IMR-90 (cell line): ENCODE measurements at regions not wholly inside any gene's neighbourhood (a gene's known extent, or its start where the extent isn't known, plus 50 kb on each side); places are given as distances from the start of the nearest gene placed in this dataset.
A peak's percentile ranks its signal among the peaks of the same experiment; 100 is the strongest.

Experiments
- ATAC-seq: fragments of 200-7000 bp; cut with Tn5 transposase; 2 replicates; pipeline ENCODE4 v1.9.1; 2020; ENCODE audit warnings: low read depth, mild to moderate bottlenecking, moderate library complexity
- BruUV-seq: library from RNA; stranded (reverse); fragments of 400-500 nt; replicated peaks from 2 replicates; lab custom pipeline; 2021; lab: Mats Ljungman, UMichigan
- CTCF ChIA-PET: fragments of 300-600 bp; formaldehyde crosslinking; extraction: SDS; loops from one replicate; lab custom pipeline; 2021; ENCODE audit warnings: antibody characterized with exemption; lab: Yijun Ruan, JAX
- POLR2A ChIA-PET: fragments of 300-600 bp; sonication (Branson Sonifier 250); formaldehyde crosslinking; loops from one replicate; lab custom pipeline; 2022; ENCODE audit warnings: antibody characterized with exemption; ENCODE audit not compliant: unreplicated experiment; lab: Charles Lee
- DNase-seq: peaks from one replicate; pipeline ENCODE4 v3.0.0; 2013
- H2AFZ ChIP-seq: replicated peaks from 2 replicates; pipeline ENCODE3; 2013; ENCODE audit warnings: low read length, mild to moderate bottlenecking; ENCODE audit not compliant: poor library complexity
- H2AK5ac ChIP-seq: 2 replicates; pipeline ENCODE4 v1.6.1; 2013; ENCODE audit warnings: low read depth, low read length, inconsistent platforms
- H2AK9ac ChIP-seq: replicated peaks from 2 replicates; pipeline ENCODE3; 2013; ENCODE audit warnings: mild to moderate bottlenecking, low read depth, low read length, moderate library complexity; ENCODE audit not compliant: poor library complexity
- H2BK120ac ChIP-seq: 2 replicates; pipeline ENCODE4 v1.6.1; 2013; ENCODE audit warnings: low read depth, low read length, inconsistent platforms
- H2BK15ac ChIP-seq: 3 replicates; pipeline ENCODE4 v1.6.1; 2013; ENCODE audit warnings: low read depth, low read length, inconsistent platforms
- H2BK20ac ChIP-seq: 2 replicates; pipeline ENCODE4 v1.6.1; 2013; ENCODE audit warnings: low read depth, mild to moderate bottlenecking, inconsistent platforms, low read length, moderate library complexity
- H2BK5ac ChIP-seq: 2 replicates; pipeline ENCODE4 v1.6.1; 2013; ENCODE audit warnings: mild to moderate bottlenecking, low read depth, low read length, inconsistent platforms; ENCODE audit not compliant: poor library complexity, severe bottlenecking
- H3K14ac ChIP-seq: replicated peaks from 2 replicates; pipeline ENCODE4 v1.6.1; 2013; ENCODE audit warnings: low read depth, low read length, inconsistent platforms
- H3K18ac ChIP-seq: 2 replicates; pipeline ENCODE4 v1.6.1; 2013; ENCODE audit warnings: low read depth, low read length, control low read depth
- H3K23ac ChIP-seq: 2 replicates; pipeline ENCODE4 v1.6.1; 2013; ENCODE audit warnings: low read depth, low read length, inconsistent platforms
- H3K27ac ChIP-seq: 2 replicates; pipeline ENCODE4 v1.5.1; 2013; ENCODE audit warnings: mild to moderate bottlenecking, control low read depth, low read length; ENCODE audit not compliant: insufficient read depth
- H3K27me3 ChIP-seq: 2 replicates; pipeline ENCODE4 v1.6.1; 2013; ENCODE audit warnings: low read length; ENCODE audit not compliant: control insufficient read depth, insufficient read depth
- H3K36me3 ChIP-seq: 2 replicates; pipeline ENCODE4 v1.6.1; 2013; ENCODE audit warnings: low read length, mixed read lengths; ENCODE audit not compliant: control insufficient read depth, insufficient read depth
- H3K4ac ChIP-seq: 2 replicates; pipeline ENCODE4 v1.6.1; 2013; ENCODE audit warnings: low read depth, low read length, inconsistent platforms
- H3K4me1 ChIP-seq: 2 replicates; pipeline ENCODE4 v1.6.1; 2013; ENCODE audit warnings: low read length, mixed read lengths; ENCODE audit not compliant: control insufficient read depth, insufficient read depth
- H3K4me2 ChIP-seq: 2 replicates; pipeline ENCODE4 v1.6.1; 2013; ENCODE audit warnings: low read depth, mild to moderate bottlenecking, control low read depth, low read length, moderate library complexity
- H3K4me3 ChIP-seq: 2 replicates; pipeline ENCODE4 v1.5.1; 2013; ENCODE audit warnings: low read depth, mild to moderate bottlenecking, control low read depth, low read length, moderate library complexity; ENCODE audit not compliant: insufficient read depth
- H3K56ac ChIP-seq: 2 replicates; pipeline ENCODE4 v1.6.1; 2013; ENCODE audit warnings: low read length, inconsistent platforms; ENCODE audit not compliant: insufficient read depth; ENCODE audit errors: extremely low read depth
- H3K79me1 ChIP-seq, 2 experiments: 2 replicates each; pipeline ENCODE4 v1.6.1; 2013; ENCODE audit warnings: low read length in 2 of 2, inconsistent platforms in 1 of 2, low read depth in 1 of 2
- H3K9ac ChIP-seq: 2 replicates; pipeline ENCODE4 v1.6.1; 2013; ENCODE audit warnings: low read depth, low read length, control low read depth
- H3K9me1 ChIP-seq: 2 replicates; pipeline ENCODE4 v1.6.1; 2013; ENCODE audit warnings: low read length, inconsistent platforms; ENCODE audit not compliant: insufficient read depth
- H3K9me3 ChIP-seq: 2 replicates; pipeline ENCODE4 v1.6.1; 2013; ENCODE audit warnings: low read length; ENCODE audit not compliant: control insufficient read depth, insufficient read depth
- H4K20me1 ChIP-seq: 2 replicates; pipeline ENCODE4 v1.6.1; 2013; ENCODE audit warnings: low read length, inconsistent platforms; ENCODE audit not compliant: insufficient read depth
- H4K5ac ChIP-seq: 2 replicates; pipeline ENCODE4 v1.6.1; 2013; ENCODE audit warnings: mild to moderate bottlenecking, low read depth, low read length, control low read depth
- H4K8ac ChIP-seq, 2 experiments: 2 replicates each; pipeline ENCODE4 v1.6.1; 2013; ENCODE audit warnings: low read depth in 2 of 2, low read length in 2 of 2, control low read depth in 1 of 2, inconsistent platforms in 1 of 2
- H4K91ac ChIP-seq: 2 replicates; pipeline ENCODE4 v1.6.1; 2013; ENCODE audit warnings: low read depth, low read length, inconsistent platforms; ENCODE audit not compliant: insufficient read depth
- CHD1 ChIP-seq: IDR thresholded peaks from 2 replicates; pipeline ENCODE4 v1.6.1; 2012; ENCODE audit warnings: low read depth, low read length, improper control_type of control experiment
- MAFK ChIP-seq: IDR thresholded peaks from 2 replicates; pipeline ENCODE4 v1.6.1; 2012; ENCODE audit warnings: low read depth, low read length, improper control_type of control experiment
- RAD21 ChIP-seq: IDR thresholded peaks from 2 replicates; pipeline ENCODE4 v1.6.1; 2012; ENCODE audit warnings: low read length, improper control_type of control experiment
- SMC3 ChIP-seq: fragments of 150-350 bp; IDR thresholded peaks from 2 replicates; pipeline ENCODE4 v1.6.1; 2016; ENCODE audit warnings: low read depth, mild to moderate bottlenecking, antibody characterized with exemption, low read length, moderate library complexity
- WGBS, 2 experiments: methylation state at CpG; one replicate each; pipeline versions ENCODE4 v1.1.5 to v1.1.7; 2013; ENCODE audit warnings: missing lambda C conversion rate in 2 of 2; ENCODE audit not compliant: insufficient read length in 1 of 2; ENCODE audit errors: extremely low coverage in 2 of 2; 5-methylcytosine and 5-hydroxymethylcytosine counted together
- dilution Hi-C: fragments of 300-500 bp; cut with HindIII; formaldehyde crosslinking; loops from one replicate; pipeline ENCODE4 v1.14.3; 2018; ENCODE audit warnings: low sequenced_read_pairs; ENCODE audit not compliant: unreplicated experiment
- in situ Hi-C: fragments of 300-500 bp; cut with MboI; formaldehyde crosslinking; loops from 3 replicates; pipeline ENCODE4 v1.14.3; 2019; ENCODE audit warnings: low sequenced_read_pairs, inconsistent platforms, mixed read lengths
- intact Hi-C: fragments of 100-400 bp; cut with micrococcal nuclease; formaldehyde crosslinking; loops from 2 replicates; pipeline ENCODE4 v1.10.0; 2022

- Histone ChIP-seq H3K56ac (no peak overlapping the region), H3K27me3 (no peaks in the 10 kb centered on the region), H2AK5ac (no peak overlapping the region), H3K27ac (no peak overlapping the region), H3K4me2 (no peak overlapping the region), H3K9ac (no peak overlapping the region), H3K4me1 (peaks cover 13% of the 10 kb centered on the region), H3K4ac (no peak overlapping the region), H4K5ac (no peak overlapping the region), H2BK5ac (no peak overlapping the region), H3K18ac (peak overlapping the region; percentile 89; the same call in 1 of the 2 replicates), H2AK9ac (no peak overlapping the region), H3K36me3 (no peaks in the 10 kb centered on the region), H3K23ac (no peak overlapping the region), H2AFZ (no peak overlapping the region), H2BK20ac (no peak overlapping the region), H2BK120ac (no peak overlapping the region), H3K79me1 (no peaks in the 10 kb centered on the region), H4K20me1 (no peaks in the 10 kb centered on the region), H4K8ac (no peak overlapping the region), H4K91ac (no peak overlapping the region), H3K9me3 (no peaks in the 10 kb centered on the region), H2BK15ac (no peak overlapping the region), H3K14ac (no peak overlapping the region), H3K4me3 (no peak overlapping the region), H3K9me1 (peaks cover 3% of the 10 kb centered on the region; the same call in 1 of the 2 replicates)
- CTCF ChIA-PET, result no interaction called here
- BruUV-seq, result no TSS peak
- DNase-seq, result no peak
- ATAC-seq, result no peak
- in situ Hi-C loops, result no loop called here
- TF ChIP-seq SMC3 (no peak), RAD21 (no peak), CHD1 (no peak), MAFK (no peak)
- POLR2A ChIA-PET, result no interaction called here
- no CpG with 5 or more reads among the region's 5 CpGs for WGBS, 2 experiments
- dilution Hi-C loops, result no loop called here
- intact Hi-C loops, result loop anchor here (2.0 kb wide), 1 partner anchor 147 kb away; no protein-coding TSS in a partner anchor
Observed at GRCh38 chr2:200128296-200128695, 172.9 kb downstream of the MAIP1 start.
